Spleen (tissue), 11 donors: ENCODE measurements at regions not wholly inside any gene's neighbourhood (a gene's known extent, or its start where the extent isn't known, plus 50 kb on each side); places are given as distances from the start of the nearest gene placed in this dataset.

ENCODE experiments used
- DNase-seq: peaks from one replicate; pipeline ENCODE4 v3.0.0-alpha.2; 2020
- H3K27ac ChIP-seq, 8 donors: fragments of 200-600 bp; sonication (generic) in 7 of 8; 1 replicate in 4 of 8; 2 replicates in 4 of 8; pipeline versions ENCODE4 v1.5.0 to v1.8.0; 2016 to 2021; ENCODE audit warnings: inconsistent platforms in 4 of 8, mild to moderate bottlenecking in 4 of 8, moderate library complexity in 1 of 8
- H3K27me3 ChIP-seq, 7 donors: fragments of 200-600 bp; sonication (generic) in 6 of 7; replicated peaks in 1 of 7; 1 replicate in 4 of 7; 2 replicates in 3 of 7; pipeline versions ENCODE4 v1.5.0 to v1.8.0; 2016 to 2021; ENCODE audit warnings: inconsistent platforms in 3 of 7, mild to moderate bottlenecking in 1 of 7
- H3K36me3 ChIP-seq, 6 donors: fragments of 200-600 bp; sonication (generic) in 5 of 6; 1 replicate in 4 of 6; 2 replicates in 2 of 6; pipeline versions ENCODE4 v1.5.0 to v1.8.0; 2016 to 2021; ENCODE audit warnings: inconsistent platforms in 2 of 6
- H3K4me1 ChIP-seq, 6 donors: fragments of 200-600 bp; sonication (generic) in 5 of 6; 1 replicate in 3 of 6; 2 replicates in 3 of 6; pipeline versions ENCODE4 v1.5.0 to v1.8.0; 2016 to 2021; ENCODE audit warnings: inconsistent platforms in 3 of 6
- H3K4me3 ChIP-seq, 8 donors: fragments of 200-600 bp; sonication (generic) in 7 of 8; 1 replicate in 4 of 8; 2 replicates in 4 of 8; pipeline versions ENCODE4 v1.5.0 to v1.8.0; 2016 to 2021; ENCODE audit warnings: inconsistent platforms in 4 of 8, mild to moderate bottlenecking in 4 of 8, moderate library complexity in 2 of 8
- H3K9me3 ChIP-seq, 8 donors: fragments of 200-600 bp; sonication (generic) in 7 of 8; 1 replicate in 4 of 8; 2 replicates in 4 of 8; pipeline versions ENCODE4 v1.5.0 to v1.8.0; 2016 to 2021; ENCODE audit warnings: inconsistent platforms in 4 of 8
- CTCF ChIP-seq, 11 experiments: fragments of 200-600 bp in 7 of 11; fragments of 450-650 bp in 4 of 11; sonication (generic) in 4 of 11; IDR thresholded peaks in 8 of 11; conservative IDR thresholded peaks in 3 of 11; 1 replicate in 7 of 11; 2 replicates in 4 of 11; pipeline versions ENCODE4 v1.4.0 to v1.8.0; 2016 to 2021; ENCODE audit warnings: antibody characterized with exemption in 11 of 11, inconsistent platforms in 4 of 11, mild to moderate bottlenecking in 1 of 11
- POLR2A ChIP-seq, 3 donors: fragments of 450-650 bp; IDR thresholded peaks; one replicate each; pipeline ENCODE4 v1.5.1; 2017; ENCODE audit warnings: antibody characterized with exemption in 3 of 3, mild to moderate bottlenecking in 1 of 3
- POLR2AphosphoS5 ChIP-seq, 3 donors: sonication (generic); formaldehyde crosslinking; IDR thresholded peaks; one replicate each; pipeline ENCODE4 v1.5.1; 2017; ENCODE audit warnings: antibody characterized with exemption in 3 of 3
- WGBS, 5 donors: extraction: QIAGEN DNeasy Blood & Tissue Kit in 3 of 5; methylation state at CpG; one replicate each; pipeline versions ENCODE4 v1.1.5 to v1.1.7; 2013 to 2018; 5-methylcytosine and 5-hydroxymethylcytosine counted together
- intact Hi-C: fragments of 100-400 bp; cut with DNase I; formaldehyde crosslinking; loops from one replicate; pipeline ENCODE4 v1.15.0; 2023; ENCODE audit warnings: low total_unique reads
- donor health status: healthy with polysubstance abuse.
- donor health status: DM: no; HTN: no; CAD: no; lungs with moderate emphysema.
- donor health status: DM: no; HTN: no; CAD: no.
- donor health status: Bipolar disorder and iron deficiency.
- donor health status: healthy.
- donor health status: DM: no; HTN: no; CAD: no.
- donor health status: DM: yes; HTN: yes; CAD: no.

- no peaks in the 10 kb centered on the region for H3K9me3 ChIP-seq
- 28 to 47% (median 33%) methylated on average over 1 of the region's 1 CpG for WGBS, 5 donors
- TF ChIP-seq POLR2A (IDR thresholded peaks at IDR 0.05) (no peak), POLR2AphosphoS5 (IDR thresholded peaks at IDR 0.05) (no peak), CTCF (IDR thresholded peaks at IDR 0.05 in 8 of 11, conservative IDR thresholded peaks at IDR 0.05 in 3 of 11) (no peak)
- DNase-seq = no peak
- intact Hi-C loops = no loop called here
- H3K36me3 ChIP-seq = no peaks in the 10 kb centered on the region
- H3K27me3 ChIP-seq = no peaks in the 10 kb centered on the region
- no peak overlapping the region for H3K27ac ChIP-seq
- no peaks in the 10 kb centered on the region for H3K4me1 ChIP-seq
- H3K4me3 ChIP-seq = no peak overlapping the region
These were observed 202.3 kb downstream of the KIF21A start for GRCh38 chr12:39240587-39240986.

- H3K4me1 ChIP-seq = no peaks in the 10 kb centered on the region
- H3K36me3 ChIP-seq = no peaks in the 10 kb centered on the region
- no peak for TF ChIP-seq CTCF (IDR thresholded peaks at IDR 0.05 in 8 of 11, conservative IDR thresholded peaks at IDR 0.05 in 3 of 11)
- TF ChIP-seq POLR2AphosphoS5 (IDR thresholded peaks at IDR 0.05) = no peak
- no peak for TF ChIP-seq POLR2A (IDR thresholded peaks at IDR 0.05)
- intact Hi-C loops = no loop called here
- H3K27ac ChIP-seq = no peak overlapping the region
- no peak overlapping the region for H3K4me3 ChIP-seq
- H3K9me3 ChIP-seq = no peaks in the 10 kb centered on the region
- DNase-seq = no peak
- no peaks in the 10 kb centered on the region for H3K27me3 ChIP-seq
- 63 to 71% (median 69%) methylated on average over 5 of the region's 5 CpGs for WGBS, 5 donors
These were observed 203.1 kb downstream of the KIF21A start for GRCh38 chr12:39239490-39240486.

GRCh38 chr12:39237004-39237403 is 205.9 kb downstream of the KIF21A start:
- intact Hi-C loops = no loop called here
- H3K27me3 ChIP-seq = no peaks in the 10 kb centered on the region
- H3K27ac ChIP-seq = no peak overlapping the region
- no peak for DNase-seq
- no peaks in the 10 kb centered on the region for H3K4me1 ChIP-seq
- no peak overlapping the region for H3K4me3 ChIP-seq
- WGBS, 5 donors = 70 to 86% (median 82%) methylated on average over 2 of the region's 2 CpGs
- H3K9me3 ChIP-seq = no peaks in the 10 kb centered on the region
- no peaks in the 10 kb centered on the region for H3K36me3 ChIP-seq
- TF ChIP-seq POLR2A (IDR thresholded peaks at IDR 0.05) (no peak), POLR2AphosphoS5 (IDR thresholded peaks at IDR 0.05) (no peak), CTCF (IDR thresholded peaks at IDR 0.05 in 8 of 11, conservative IDR thresholded peaks at IDR 0.05 in 3 of 11) (no peak)

- DNase-seq = no peak
- Histone ChIP-seq H3K27ac (no peak overlapping the region), H3K27me3 (no peaks in the 10 kb centered on the region), H3K36me3 (no peaks in the 10 kb centered on the region), H3K4me3 (no peak overlapping the region), H3K9me3 (no peaks in the 10 kb centered on the region), H3K4me1 (no peaks in the 10 kb centered on the region)
- intact Hi-C loops = no loop called here
- WGBS, 5 donors = 87 to 99% (median 95%) methylated on average over 4 of the region's 4 CpGs
- TF ChIP-seq POLR2AphosphoS5 (IDR thresholded peaks at IDR 0.05) (no peak), POLR2A (IDR thresholded peaks at IDR 0.05) (no peak), CTCF (IDR thresholded peaks at IDR 0.05 in 8 of 11, conservative IDR thresholded peaks at IDR 0.05 in 3 of 11) (no peak)
These were observed 206.7 kb downstream of the KIF21A start for GRCh38 chr12:39235990-39236767.
